Tibial nerve (tissue), 3 donors: ENCODE measurements at regions not wholly inside any gene's neighbourhood (a gene's known extent, or its start where the extent isn't known, plus 50 kb on each side); places are given as distances from the start of the nearest gene placed in this dataset.

Source experiments
- POLR2A ChIP-seq, 2 donors: fragments of 450-650 bp; IDR thresholded peaks; one replicate each; pipeline ENCODE4 v1.6.1; 2017; ENCODE audit warnings: antibody characterized with exemption in 2 of 2, mild to moderate bottlenecking in 2 of 2, moderate library complexity in 2 of 2
- TF ChIP-seq, protein P1 (sequence below), 5 experiments: fragments of 200-600 bp in 3 of 5; fragments of 450-650 bp in 2 of 5; sonication (generic) in 3 of 5; IDR thresholded peaks; one replicate each; pipeline ENCODE4 v1.5.1; 2016 to 2019; ENCODE audit warnings: antibody characterized with exemption in 5 of 5, mild to moderate bottlenecking in 3 of 5, moderate library complexity in 2 of 5

DNA sequence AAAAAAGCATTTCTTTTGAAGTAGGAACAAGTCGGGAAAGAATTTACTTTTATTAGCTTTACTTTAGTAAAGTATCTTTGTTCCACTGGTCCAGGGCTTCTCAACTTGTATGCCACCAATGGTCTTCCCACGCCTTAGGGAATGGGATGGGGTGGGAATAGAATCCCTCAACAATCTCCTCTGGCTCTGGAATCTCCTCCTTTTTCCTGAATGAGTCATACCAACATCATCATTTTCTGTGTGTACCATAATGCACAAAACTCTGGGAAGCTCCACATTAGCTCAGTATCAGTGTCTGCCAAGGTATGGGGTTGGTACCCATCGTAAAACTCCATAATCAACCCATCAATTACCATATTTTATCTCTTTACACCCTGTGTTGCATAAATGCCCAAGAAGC is 159.4 kb upstream of the BMPER start:
- TF ChIP-seq, protein P1, sequence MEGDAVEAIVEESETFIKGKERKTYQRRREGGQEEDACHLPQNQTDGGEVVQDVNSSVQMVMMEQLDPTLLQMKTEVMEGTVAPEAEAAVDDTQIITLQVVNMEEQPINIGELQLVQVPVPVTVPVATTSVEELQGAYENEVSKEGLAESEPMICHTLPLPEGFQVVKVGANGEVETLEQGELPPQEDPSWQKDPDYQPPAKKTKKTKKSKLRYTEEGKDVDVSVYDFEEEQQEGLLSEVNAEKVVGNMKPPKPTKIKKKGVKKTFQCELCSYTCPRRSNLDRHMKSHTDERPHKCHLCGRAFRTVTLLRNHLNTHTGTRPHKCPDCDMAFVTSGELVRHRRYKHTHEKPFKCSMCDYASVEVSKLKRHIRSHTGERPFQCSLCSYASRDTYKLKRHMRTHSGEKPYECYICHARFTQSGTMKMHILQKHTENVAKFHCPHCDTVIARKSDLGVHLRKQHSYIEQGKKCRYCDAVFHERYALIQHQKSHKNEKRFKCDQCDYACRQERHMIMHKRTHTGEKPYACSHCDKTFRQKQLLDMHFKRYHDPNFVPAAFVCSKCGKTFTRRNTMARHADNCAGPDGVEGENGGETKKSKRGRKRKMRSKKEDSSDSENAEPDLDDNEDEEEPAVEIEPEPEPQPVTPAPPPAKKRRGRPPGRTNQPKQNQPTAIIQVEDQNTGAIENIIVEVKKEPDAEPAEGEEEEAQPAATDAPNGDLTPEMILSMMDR (IDR thresholded peaks at IDR 0.05), result no peak
- TF ChIP-seq POLR2A (IDR thresholded peaks at IDR 0.05), result no peak
